HG02763 (cell line): ENCODE measurements at regions not wholly inside any gene's neighbourhood (a gene's known extent, or its start where the extent isn't known, plus 50 kb on each side); places are given as distances from the start of the nearest gene placed in this dataset.

Experiments used
- ATAC-seq: cut with Tn5 transposase; IDR thresholded peaks from one replicate; pipeline ENCODE4 v1.9.1; 2021; ENCODE audit warnings: mild to moderate bottlenecking, moderate library complexity; ENCODE audit not compliant: unreplicated experiment

GRCh38 chr10:29141761-29142160, 147.1 kb upstream of the LYZL1 start:
- ATAC-seq, result no peak

- ATAC-seq, result no peak
Measured at GRCh38 chr10:29142516-29143314, 146.2 kb upstream of the LYZL1 start.

GRCh38 chr10:29144126-29144525, 144.7 kb upstream of the LYZL1 start:
- ATAC-seq, result no peak

GRCh38 chr10:29146311-29147100, 142.4 kb upstream of the LYZL1 start:
- no peak for ATAC-seq

- ATAC-seq, result no peak
Measured at GRCh38 chr10:29150010-29150409, 138.9 kb upstream of the LYZL1 start.

- ATAC-seq, result no peak
Measured at GRCh38 chr10:29151005-29151404, 137.9 kb upstream of the LYZL1 start.

- no peak for ATAC-seq
Measured at GRCh38 chr10:29157321-29157720, 131.5 kb upstream of the LYZL1 start.

GRCh38 chr10:29158066-29158465, 130.8 kb upstream of the LYZL1 start:
- no peak for ATAC-seq

GRCh38 chr10:29160150-29160617, 128.7 kb upstream of the LYZL1 start:
- ATAC-seq, result no peak

GRCh38 chr10:29163746-29164145, 125.1 kb upstream of the LYZL1 start:
- no peak for ATAC-seq

- no peak for ATAC-seq
Measured at GRCh38 chr10:29166713-29167112, 122.2 kb upstream of the LYZL1 start.

GRCh38 chr10:29169021-29169420, 119.8 kb upstream of the LYZL1 start:
- ATAC-seq, result no peak

- ATAC-seq, result no peak
Measured at GRCh38 chr10:29171717-29172116, 117.2 kb upstream of the LYZL1 start.

- ATAC-seq, result no peak
Measured at GRCh38 chr10:29174389-29174788, 114.5 kb upstream of the LYZL1 start.

- no peak for ATAC-seq
Measured at GRCh38 chr10:29176845-29177832, 111.7 kb upstream of the LYZL1 start.

- no peak for ATAC-seq
Measured at GRCh38 chr10:29181936-29182335, 106.9 kb upstream of the LYZL1 start.

GRCh38 chr10:29183301-29183945, 105.4 kb upstream of the LYZL1 start:
- no peak for ATAC-seq

GRCh38 chr10:29184205-29185000, 104.5 kb upstream of the LYZL1 start:
- no peak for ATAC-seq

- no peak for ATAC-seq
Measured at GRCh38 chr10:29185050-29185449, 103.8 kb upstream of the LYZL1 start.

- ATAC-seq, result no peak
Measured at GRCh38 chr10:29186221-29186620, 102.6 kb upstream of the LYZL1 start.
